KMS-11 (cell line): ENCODE measurements at regions not wholly inside any gene's neighbourhood (a gene's known extent, or its start where the extent isn't known, plus 50 kb on each side); places are given as distances from the start of the nearest gene placed in this dataset.

Experiments used
- H2AFZ ChIP-seq: fragments of 200-600 bp; sonication (generic); 2 replicates; pipeline ENCODE4 v1.6.1; 2016; ENCODE audit warnings: antibody characterized with exemption, mixed run types, low read depth
- H3K27ac ChIP-seq: fragments of 200-600 bp; sonication (generic); 2 replicates; pipeline ENCODE4 v1.6.1; 2016; ENCODE audit warnings: mild to moderate bottlenecking, mixed run types
- H3K27me3 ChIP-seq: fragments of 200-600 bp; sonication (generic); 2 replicates; pipeline ENCODE4 v1.6.1; 2017; ENCODE audit warnings: mild to moderate bottlenecking, low read depth, mixed run types, moderate library complexity; ENCODE audit not compliant: insufficient read depth
- H3K36me3 ChIP-seq: fragments of 200-600 bp; sonication (generic); 2 replicates; pipeline ENCODE4 v1.6.1; 2017; ENCODE audit warnings: mild to moderate bottlenecking, mixed run types; ENCODE audit not compliant: insufficient read depth
- H3K4me1 ChIP-seq: fragments of 200-600 bp; sonication (generic); 2 replicates; pipeline ENCODE4 v1.6.1; 2016; ENCODE audit warnings: mild to moderate bottlenecking, low read depth, mixed run types; ENCODE audit not compliant: poor library complexity, severe bottlenecking
- H3K4me2 ChIP-seq: fragments of 200-600 bp; sonication (generic); 2 replicates; pipeline ENCODE4 v1.7.0; 2016; ENCODE audit warnings: mild to moderate bottlenecking, mixed run types
- H3K4me3 ChIP-seq: fragments of 200-600 bp; sonication (generic); IDR thresholded peaks from 2 replicates; pipeline ENCODE4 v1.6.1; 2017; ENCODE audit warnings: low read depth, low read length, mixed read lengths; ENCODE audit not compliant: insufficient read depth
- H3K79me2 ChIP-seq: fragments of 200-600 bp; sonication (generic); 2 replicates; pipeline ENCODE4 v1.6.1; 2016; ENCODE audit warnings: low read depth, mixed run types; ENCODE audit not compliant: insufficient read depth
- H3K9ac ChIP-seq: fragments of 200-600 bp; sonication (generic); 2 replicates; pipeline ENCODE4 v1.6.1; 2016; ENCODE audit warnings: mild to moderate bottlenecking, mixed run types
- H4K20me1 ChIP-seq: fragments of 200-600 bp; sonication (generic); 2 replicates; pipeline ENCODE4 v1.6.1; 2016; ENCODE audit warnings: mild to moderate bottlenecking, mixed run types; ENCODE audit not compliant: insufficient read depth
- TF ChIP-seq, protein P1 (sequence below): fragments of 200-600 bp; sonication (generic); conservative IDR thresholded peaks from 2 replicates; pipeline ENCODE4 v1.6.1; 2017; ENCODE audit warnings: low read depth, mild to moderate bottlenecking, antibody characterized with exemption, low read length, moderate library complexity, mixed read lengths

DNA sequence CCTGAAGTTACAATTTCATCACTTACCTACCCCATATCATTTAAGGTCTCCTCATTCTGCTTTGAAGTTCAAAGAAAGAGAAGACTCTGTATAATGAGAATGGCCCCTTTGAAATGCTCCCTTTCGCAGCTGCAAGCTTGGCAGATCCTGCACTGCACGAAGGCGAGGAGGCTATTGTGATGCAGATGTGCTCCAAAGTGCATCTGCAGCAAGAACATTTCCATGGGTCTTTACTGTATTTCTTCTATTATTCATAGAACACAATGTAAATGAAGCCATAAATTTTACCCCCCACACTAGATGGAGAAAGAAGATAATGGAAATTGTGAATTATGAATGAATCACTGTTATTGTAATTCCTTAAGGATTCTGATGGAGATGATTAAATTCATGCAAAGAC, 178.7 kb downstream of the CHD9NB start:
- Histone ChIP-seq H3K79me2 (no peaks in the 10 kb centered on the region), H3K9ac (no peak overlapping the region), H2AFZ (no peak overlapping the region), H4K20me1 (no peaks in the 10 kb centered on the region), H3K27ac (no peak overlapping the region), H3K36me3 (no peaks in the 10 kb centered on the region), H3K4me2 (no peak overlapping the region), H3K4me3 (no peak overlapping the region), H3K27me3 (no peaks in the 10 kb centered on the region), H3K4me1 (no peaks in the 10 kb centered on the region)
- TF ChIP-seq, protein P1, sequence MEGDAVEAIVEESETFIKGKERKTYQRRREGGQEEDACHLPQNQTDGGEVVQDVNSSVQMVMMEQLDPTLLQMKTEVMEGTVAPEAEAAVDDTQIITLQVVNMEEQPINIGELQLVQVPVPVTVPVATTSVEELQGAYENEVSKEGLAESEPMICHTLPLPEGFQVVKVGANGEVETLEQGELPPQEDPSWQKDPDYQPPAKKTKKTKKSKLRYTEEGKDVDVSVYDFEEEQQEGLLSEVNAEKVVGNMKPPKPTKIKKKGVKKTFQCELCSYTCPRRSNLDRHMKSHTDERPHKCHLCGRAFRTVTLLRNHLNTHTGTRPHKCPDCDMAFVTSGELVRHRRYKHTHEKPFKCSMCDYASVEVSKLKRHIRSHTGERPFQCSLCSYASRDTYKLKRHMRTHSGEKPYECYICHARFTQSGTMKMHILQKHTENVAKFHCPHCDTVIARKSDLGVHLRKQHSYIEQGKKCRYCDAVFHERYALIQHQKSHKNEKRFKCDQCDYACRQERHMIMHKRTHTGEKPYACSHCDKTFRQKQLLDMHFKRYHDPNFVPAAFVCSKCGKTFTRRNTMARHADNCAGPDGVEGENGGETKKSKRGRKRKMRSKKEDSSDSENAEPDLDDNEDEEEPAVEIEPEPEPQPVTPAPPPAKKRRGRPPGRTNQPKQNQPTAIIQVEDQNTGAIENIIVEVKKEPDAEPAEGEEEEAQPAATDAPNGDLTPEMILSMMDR = no peak

DNA sequence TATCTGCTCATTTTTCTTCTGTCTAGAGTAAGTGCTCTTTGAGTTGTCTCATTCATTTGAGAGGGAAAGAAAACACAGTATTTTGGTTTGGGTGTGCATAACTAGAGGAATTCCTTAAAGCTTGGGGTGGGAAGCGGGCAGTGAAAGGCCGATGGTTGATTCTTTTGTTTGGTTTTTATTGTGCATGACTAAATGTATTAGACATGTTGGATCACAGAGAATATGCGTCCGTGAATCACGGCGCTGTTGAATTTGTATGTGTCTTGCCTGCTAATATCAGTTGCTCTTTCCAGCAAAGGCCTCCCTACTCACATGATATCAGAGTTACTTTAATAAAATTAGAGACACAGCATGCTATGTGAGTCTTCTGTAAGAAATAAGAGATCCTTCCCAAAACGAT, 180.0 kb downstream of the CHD9NB start:
- no peak overlapping the region for H3K4me3 ChIP-seq
- H3K36me3 ChIP-seq = no peaks in the 10 kb centered on the region
- H3K9ac ChIP-seq = no peak overlapping the region
- no peaks in the 10 kb centered on the region for H3K4me1 ChIP-seq
- H3K27me3 ChIP-seq = no peaks in the 10 kb centered on the region
- H2AFZ ChIP-seq = no peak overlapping the region
- no peaks in the 10 kb centered on the region for H3K79me2 ChIP-seq
- no peaks in the 10 kb centered on the region for H4K20me1 ChIP-seq
- TF ChIP-seq, protein P1 = no peak
- H3K27ac ChIP-seq = no peak overlapping the region
- H3K4me2 ChIP-seq = no peak overlapping the region

DNA sequence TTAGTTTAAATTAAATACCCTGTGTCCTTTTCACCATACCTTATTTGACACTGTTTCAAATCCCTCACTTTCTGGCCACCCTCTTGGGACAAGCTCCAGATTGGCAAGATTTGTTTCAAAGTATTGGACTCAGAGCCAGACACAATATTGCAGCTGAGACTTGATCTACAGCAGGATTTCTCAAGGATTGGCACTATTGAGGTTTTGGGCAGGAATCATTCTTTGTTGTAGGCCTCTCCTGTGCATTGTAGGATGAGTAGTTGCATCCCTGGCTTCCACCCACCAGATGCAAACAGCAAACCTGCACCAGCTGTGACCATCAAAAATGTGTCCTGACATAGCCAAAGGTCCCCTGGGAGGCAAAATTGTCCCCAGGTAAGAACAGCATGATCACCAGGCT, 181.2 kb downstream of the CHD9NB start:
- Histone ChIP-seq H2AFZ (no peak overlapping the region), H3K27me3 (no peaks in the 10 kb centered on the region), H3K27ac (no peak overlapping the region), H3K36me3 (no peaks in the 10 kb centered on the region), H3K9ac (no peak overlapping the region), H3K4me2 (no peak overlapping the region), H3K4me3 (no peak overlapping the region), H3K4me1 (no peaks in the 10 kb centered on the region), H4K20me1 (no peaks in the 10 kb centered on the region), H3K79me2 (no peaks in the 10 kb centered on the region)
- TF ChIP-seq, protein P1 = no peak

DNA sequence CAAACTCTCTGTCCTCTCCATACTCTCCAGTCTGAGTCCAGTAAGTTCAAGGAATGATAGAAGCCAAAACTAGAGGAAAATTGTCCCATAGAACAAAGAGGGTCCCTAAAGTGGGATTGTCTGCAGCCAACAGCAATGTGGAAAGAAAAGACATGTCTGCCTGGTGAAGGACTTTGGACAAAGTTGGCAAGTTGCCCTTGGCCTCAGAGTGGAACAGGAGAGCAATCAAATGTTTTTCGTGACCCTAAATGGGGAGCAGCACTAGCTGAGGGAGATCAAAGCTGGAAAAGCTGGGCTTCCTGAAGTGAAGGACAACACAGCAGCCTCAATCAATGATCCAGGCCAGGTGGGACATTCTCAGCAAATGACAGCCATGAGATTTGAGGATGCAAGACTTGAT, 183.5 kb downstream of the CHD9NB start:
- no peak overlapping the region for H3K9ac ChIP-seq
- no peaks in the 10 kb centered on the region for H3K27me3 ChIP-seq
- H4K20me1 ChIP-seq = no peaks in the 10 kb centered on the region
- H3K36me3 ChIP-seq = no peaks in the 10 kb centered on the region
- no peaks in the 10 kb centered on the region for H3K4me1 ChIP-seq
- H2AFZ ChIP-seq = no peak overlapping the region
- H3K79me2 ChIP-seq = no peaks in the 10 kb centered on the region
- no peak overlapping the region for H3K4me3 ChIP-seq
- no peak overlapping the region for H3K4me2 ChIP-seq
- TF ChIP-seq, protein P1 = no peak
- H3K27ac ChIP-seq = no peak overlapping the region

DNA sequence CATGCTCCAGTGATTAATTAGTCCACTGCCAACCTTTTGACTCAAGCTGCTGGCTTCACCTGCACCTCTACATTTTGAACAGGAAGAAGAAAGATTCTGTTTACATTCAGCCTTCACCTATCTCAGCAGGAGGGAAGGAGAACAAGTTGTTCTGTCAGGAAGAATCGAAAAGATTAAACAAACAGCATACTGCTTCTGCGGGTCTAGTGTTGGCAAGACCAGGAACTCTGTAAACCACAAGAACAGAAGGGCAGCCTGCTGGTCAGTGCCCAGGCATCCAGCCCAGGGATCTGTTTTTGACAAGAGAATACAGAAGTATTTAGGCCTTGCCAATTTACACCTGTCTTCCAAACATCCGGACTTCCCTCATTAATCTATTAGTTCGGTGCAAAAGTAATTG, 189.7 kb downstream of the CHD9NB start:
- TF ChIP-seq, protein P1 = no peak
- Histone ChIP-seq H3K4me2 (no peak overlapping the region), H3K4me3 (no peak overlapping the region), H3K9ac (no peak overlapping the region), H3K27ac (no peak overlapping the region), H3K27me3 (no peaks in the 10 kb centered on the region), H3K4me1 (no peaks in the 10 kb centered on the region), H4K20me1 (no peaks in the 10 kb centered on the region), H2AFZ (no peak overlapping the region), H3K36me3 (no peaks in the 10 kb centered on the region), H3K79me2 (no peaks in the 10 kb centered on the region)
